HepG2 (cell line): ENCODE measurements at regions not wholly inside any gene's neighbourhood (a gene's known extent, or its start where the extent isn't known, plus 50 kb on each side); places are given as distances from the start of the nearest gene placed in this dataset.

Experiments
- ATAC-seq: fragments of 200-7000 bp; cut with Tn5 transposase; 3 replicates; pipeline ENCODE4 v1.9.1; 2020; ENCODE audit warnings: mild to moderate bottlenecking, moderate library complexity
- BruUV-seq: library from RNA; stranded (reverse); fragments of 400-500 nt; replicated peaks from 2 replicates; lab custom pipeline; 2021; lab: Mats Ljungman, UMichigan
- CTCF ChIA-PET: fragments of 300-600 bp; formaldehyde crosslinking; extraction: SDS; loops from one replicate; lab custom pipeline; 2021; ENCODE audit warnings: low total read pairs, inconsistent platforms, low intra/inter-chr PET ratio; lab: Yijun Ruan, JAX
- POLR2A ChIA-PET: fragments of 350-600 bp; sonication (Branson Sonifier 250); formaldehyde crosslinking; loops from one replicate; lab custom pipeline; 2020; ENCODE audit warnings: antibody characterized with exemption, inconsistent platforms; lab: Yijun Ruan, JAX
- DNase-seq: peaks from one replicate; pipeline ENCODE4 v3.0.0-alpha.2; 2015; ENCODE audit warnings: low spot score
- FAIRE-seq: peaks from 3 replicates; lab custom pipeline; 2011; peaks lifted over from hg19 to GRCh38; lab: Jason Lieb, UNC
- H2AFZ ChIP-seq: one replicate; pipeline ENCODE4 v1.6.1; 2011; ENCODE audit warnings: low read length, inconsistent platforms
- H3K27ac ChIP-seq: fragments of 300-600 bp; 3 replicates; pipeline ENCODE4 v1.8.0; 2011; ENCODE audit warnings: mixed run types, mild to moderate bottlenecking, mixed read lengths, low read length, inconsistent platforms; ENCODE audit not compliant: insufficient read depth; ENCODE audit errors: extremely low read length
- H3K27me3 ChIP-seq, 2 experiments: fragments of 200-600 bp in 1 of 2; 2 replicates in 1 of 2; 3 replicates in 1 of 2; pipeline versions ENCODE4 v1.6.0 to v1.8.0; 2011; ENCODE audit warnings: low read length in 2 of 2, mild to moderate bottlenecking in 2 of 2, moderate library complexity in 2 of 2, inconsistent platforms in 1 of 2; ENCODE audit not compliant: insufficient read depth in 2 of 2, control insufficient read depth in 1 of 2
- H3K36me3 ChIP-seq, 2 experiments: fragments of 200-600 bp in 1 of 2; replicated peaks in 1 of 2; 2 replicates in 1 of 2; 3 replicates in 1 of 2; pipeline versions ENCODE4 v1.5.1 to v1.8.0; 2011; ENCODE audit warnings: low read length in 2 of 2, inconsistent platforms in 1 of 2; ENCODE audit not compliant: insufficient read depth in 2 of 2, control insufficient read depth in 1 of 2
- H3K4me1 ChIP-seq: 2 replicates; pipeline ENCODE4 v1.5.1; 2012; ENCODE audit warnings: low read length, inconsistent platforms; ENCODE audit not compliant: insufficient read depth
- H3K4me2 ChIP-seq: 2 replicates; pipeline ENCODE4 v1.6.0; 2011; ENCODE audit warnings: low read depth, low read length, inconsistent platforms
- H3K4me3 ChIP-seq, 3 experiments: fragments of 200-600 bp in 1 of 3; sonication (generic), shearing (Covaris generic) in 1 of 3; replicated peaks in 1 of 3; 2 replicates each; pipeline ENCODE4 v1.5.1; 2011 to 2016; ENCODE audit warnings: low read length in 3 of 3, inconsistent platforms in 2 of 3, low read depth in 2 of 3, mild to moderate bottlenecking in 2 of 3, control low read depth in 1 of 3, mixed read lengths in 1 of 3; ENCODE audit not compliant: insufficient read depth in 1 of 3
- H3K79me2 ChIP-seq: one replicate; pipeline ENCODE4 v1.6.1; 2011; ENCODE audit warnings: low read length, inconsistent platforms; ENCODE audit not compliant: insufficient read depth
- H3K9ac ChIP-seq: 2 replicates; pipeline ENCODE4 v1.6.0; 2011; ENCODE audit warnings: mild to moderate bottlenecking, low read depth, low read length, inconsistent platforms; ENCODE audit not compliant: insufficient read depth
- H3K9me3 ChIP-seq: 2 replicates; pipeline ENCODE4 v1.5.1; 2012; ENCODE audit warnings: mild to moderate bottlenecking, low read length
- H4K20me1 ChIP-seq: 2 replicates; pipeline ENCODE4 v1.6.0; 2011; ENCODE audit warnings: inconsistent platforms, mild to moderate bottlenecking, low read length, moderate library complexity; ENCODE audit not compliant: insufficient read depth
- AFF4 ChIP-seq: sonication (generic); formaldehyde crosslinking; IDR thresholded peaks from 2 replicates; pipeline ENCODE4 v1.4.0; 2020; ENCODE audit warnings: missing genetic modification reagents
- AKAP8 ChIP-seq: sonication (generic); formaldehyde crosslinking; IDR thresholded peaks from 2 replicates; pipeline ENCODE4 v1.5.1; 2020; ENCODE audit warnings: mild to moderate bottlenecking, missing genetic modification reagents
- GMEB2 ChIP-seq: IDR thresholded peaks from 2 replicates; pipeline ENCODE4 v1.6.1; 2016; ENCODE audit warnings: missing biosample characterization, missing genetic modification reagents, low read depth
- MLLT10 ChIP-seq: sonication (generic); formaldehyde crosslinking; IDR thresholded peaks from 2 replicates; pipeline ENCODE4 v1.4.0; 2020; ENCODE audit warnings: missing genetic modification reagents
- NCOA1 ChIP-seq: sonication (generic); formaldehyde crosslinking; IDR thresholded peaks from 2 replicates; pipeline ENCODE4 v1.9.0; 2021; ENCODE audit warnings: missing genetic modification reagents
- SRF ChIP-seq: IDR thresholded peaks from 2 replicates; pipeline ENCODE4 v1.6.1; 2011; ENCODE audit warnings: mild to moderate bottlenecking, low read depth, low read length, moderate library complexity
- TCF7 ChIP-seq: sonication (generic); IDR thresholded peaks from 2 replicates; pipeline ENCODE4 v1.6.1; 2016; ENCODE audit warnings: antibody characterized with exemption, low read depth
- WIZ ChIP-seq: sonication (generic); formaldehyde crosslinking; IDR thresholded peaks from 2 replicates; pipeline ENCODE4 v1.5.1; 2020; ENCODE audit warnings: mild to moderate bottlenecking, missing genetic modification reagents
- ZNF326 ChIP-seq: sonication (generic); formaldehyde crosslinking; IDR thresholded peaks from 2 replicates; pipeline ENCODE4 v1.4.0; 2020; ENCODE audit warnings: missing genetic modification reagents, borderline replicate concordance
- ZNF703 ChIP-seq: sonication (generic); formaldehyde crosslinking; IDR thresholded peaks from 2 replicates; pipeline ENCODE4 v1.5.1; 2020; ENCODE audit warnings: missing genetic modification reagents, mild to moderate bottlenecking, moderate library complexity, borderline replicate concordance
- ZXDC ChIP-seq: sonication (generic); formaldehyde crosslinking; IDR thresholded peaks from 2 replicates; pipeline ENCODE4 v1.5.0; 2020; ENCODE audit warnings: mild to moderate bottlenecking, missing genetic modification reagents
- WGBS: methylation state at CpG from one replicate; pipeline ENCODE4 v1.1.6; 2017; ENCODE audit warnings: low lambda C conversion rate; 5-methylcytosine and 5-hydroxymethylcytosine counted together
- in situ Hi-C: cut with HindIII; loops from 2 replicates; pipeline ENCODE4 v1.10.0; 2017; ENCODE audit warnings: low pct_unique_long_range_greater_than_20kb; ENCODE audit not compliant: extremely low pct_ligation_motif_present
- intact Hi-C: fragments of 100-400 bp; cut with micrococcal nuclease; formaldehyde crosslinking; loops from one replicate; pipeline ENCODE4 v1.10.0; 2022; ENCODE audit not compliant: unreplicated experiment
- TF ChIP-seq, protein P1 (sequence below): sonication (generic); formaldehyde crosslinking; IDR thresholded peaks from 2 replicates; pipeline ENCODE4 v1.4.0; 2020; ENCODE audit warnings: missing genetic modification reagents
- TF ChIP-seq, protein P2 (sequence below): sonication (generic); formaldehyde crosslinking; IDR thresholded peaks from 2 replicates; pipeline ENCODE4 v1.5.1; 2020; ENCODE audit warnings: missing genetic modification reagents, mild to moderate bottlenecking, borderline replicate concordance

DNA sequence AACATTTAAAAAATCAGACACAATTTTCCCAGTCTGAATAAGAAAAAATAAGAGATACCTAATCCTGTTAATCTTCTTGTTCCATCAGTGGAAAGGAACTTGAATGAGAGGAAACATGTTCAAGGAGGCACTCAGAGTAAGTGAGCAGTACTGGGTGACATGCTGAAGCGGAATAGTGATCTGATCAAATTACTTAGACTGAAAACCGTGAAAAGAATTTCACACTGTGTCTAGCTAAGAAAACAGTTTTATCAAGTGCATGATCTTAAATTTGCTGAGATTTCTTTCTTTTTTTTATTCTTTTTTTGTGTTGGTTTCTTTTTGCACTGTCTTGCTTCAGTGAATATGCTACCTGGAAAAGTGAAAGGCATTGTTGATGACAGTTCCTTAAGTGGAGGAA, 249.5 kb upstream of the SLC10A2 start:
- no peak for ATAC-seq
- CTCF ChIA-PET, result no interaction called here
- Histone ChIP-seq H3K27ac (no peak overlapping the region), H4K20me1 (no peaks in the 10 kb centered on the region), H3K79me2 (no peaks in the 10 kb centered on the region), H3K9ac (no peak overlapping the region), H3K36me3 (no peaks in the 10 kb centered on the region), H3K9me3 (peaks cover 73% of the 10 kb centered on the region), H3K4me3 (no peak overlapping the region), H3K27me3 (no peaks in the 10 kb centered on the region), H3K4me2 (no peak overlapping the region), H3K4me1 (no peaks in the 10 kb centered on the region), H2AFZ (no peak overlapping the region)
- FAIRE-seq, result no peak
- WGBS, result 20% methylated on average over 2 of the region's 2 CpGs
- intact Hi-C loops (no loop called here), in situ Hi-C loops (no loop called here)
- POLR2A ChIA-PET, result no interaction called here
- no peak for DNase-seq
- no TSS peak for BruUV-seq
- TF ChIP-seq TCF7 (no peak), AKAP8 (CRISPR knock-in tag) (no peak), SRF (no peak), ZNF703 (CRISPR knock-in tag) (no peak), GMEB2 (CRISPR knock-in tag) (no peak), WIZ (CRISPR knock-in tag) (no peak), MLLT10 (CRISPR knock-in tag) (no peak), NCOA1 (CRISPR knock-in tag) (no peak), ZNF326 (no peak), AFF4 (CRISPR knock-in tag) (no peak), ZXDC (CRISPR knock-in tag) (no peak)
- TF ChIP-seq, protein P1, sequence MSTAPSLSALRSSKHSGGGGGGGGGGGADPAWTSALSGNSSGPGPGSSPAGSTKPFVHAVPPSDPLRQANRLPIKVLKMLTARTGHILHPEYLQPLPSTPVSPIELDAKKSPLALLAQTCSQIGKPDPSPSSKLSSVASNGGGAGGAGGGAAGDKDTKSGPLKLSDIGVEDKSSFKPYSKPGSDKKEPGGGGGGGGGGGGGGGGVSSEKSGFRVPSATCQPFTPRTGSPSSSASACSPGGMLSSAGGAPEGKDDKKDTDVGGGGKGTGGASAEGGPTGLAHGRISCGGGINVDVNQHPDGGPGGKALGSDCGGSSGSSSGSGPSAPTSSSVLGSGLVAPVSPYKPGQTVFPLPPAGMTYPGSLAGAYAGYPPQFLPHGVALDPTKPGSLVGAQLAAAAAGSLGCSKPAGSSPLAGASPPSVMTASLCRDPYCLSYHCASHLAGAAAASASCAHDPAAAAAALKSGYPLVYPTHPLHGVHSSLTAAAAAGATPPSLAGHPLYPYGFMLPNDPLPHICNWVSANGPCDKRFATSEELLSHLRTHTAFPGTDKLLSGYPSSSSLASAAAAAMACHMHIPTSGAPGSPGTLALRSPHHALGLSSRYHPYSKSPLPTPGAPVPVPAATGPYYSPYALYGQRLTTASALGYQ (CRISPR knock-in tag), result no peak
- TF ChIP-seq, protein P2, sequence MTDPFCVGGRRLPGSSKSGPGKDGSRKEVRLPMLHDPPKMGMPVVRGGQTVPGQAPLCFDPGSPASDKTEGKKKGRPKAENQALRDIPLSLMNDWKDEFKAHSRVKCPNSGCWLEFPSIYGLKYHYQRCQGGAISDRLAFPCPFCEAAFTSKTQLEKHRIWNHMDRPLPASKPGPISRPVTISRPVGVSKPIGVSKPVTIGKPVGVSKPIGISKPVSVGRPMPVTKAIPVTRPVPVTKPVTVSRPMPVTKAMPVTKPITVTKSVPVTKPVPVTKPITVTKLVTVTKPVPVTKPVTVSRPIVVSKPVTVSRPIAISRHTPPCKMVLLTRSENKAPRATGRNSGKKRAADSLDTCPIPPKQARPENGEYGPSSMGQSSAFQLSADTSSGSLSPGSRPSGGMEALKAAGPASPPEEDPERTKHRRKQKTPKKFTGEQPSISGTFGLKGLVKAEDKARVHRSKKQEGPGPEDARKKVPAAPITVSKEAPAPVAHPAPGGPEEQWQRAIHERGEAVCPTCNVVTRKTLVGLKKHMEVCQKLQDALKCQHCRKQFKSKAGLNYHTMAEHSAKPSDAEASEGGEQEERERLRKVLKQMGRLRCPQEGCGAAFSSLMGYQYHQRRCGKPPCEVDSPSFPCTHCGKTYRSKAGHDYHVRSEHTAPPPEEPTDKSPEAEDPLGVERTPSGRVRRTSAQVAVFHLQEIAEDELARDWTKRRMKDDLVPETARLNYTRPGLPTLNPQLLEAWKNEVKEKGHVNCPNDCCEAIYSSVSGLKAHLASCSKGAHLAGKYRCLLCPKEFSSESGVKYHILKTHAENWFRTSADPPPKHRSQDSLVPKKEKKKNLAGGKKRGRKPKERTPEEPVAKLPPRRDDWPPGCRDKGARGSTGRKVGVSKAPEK (CRISPR knock-in tag), result no peak
